SK-N-SH (cell line): ENCODE measurements at regions not wholly inside any gene's neighbourhood (a gene's known extent, or its start where the extent isn't known, plus 50 kb on each side); places are given as distances from the start of the nearest gene placed in this dataset.

ENCODE experiments used
- CTCF ChIA-PET: fragments of 300-600, 350-600 bp; formaldehyde crosslinking; extraction: SDS; loops from one replicate; lab custom pipeline; 2021; lab: Yijun Ruan, JAX
- POLR2A ChIA-PET: fragments of 350-600 bp; sonication (Branson Sonifier 250); formaldehyde crosslinking; extraction: SDS; loops from one replicate; lab custom pipeline; 2020; ENCODE audit warnings: antibody characterized with exemption, inconsistent platforms; lab: Yijun Ruan, JAX
- DNase-seq: peaks from one replicate; pipeline ENCODE4 v3.0.0; 2012
- H2AFZ ChIP-seq: fragments of 200-600 bp; sonication (generic); 2 replicates; pipeline ENCODE4 v1.8.1; 2016; ENCODE audit warnings: antibody characterized with exemption, mild to moderate bottlenecking, low read depth
- H3F3A ChIP-seq: fragments of 200-600 bp; sonication (generic); replicated peaks from 2 replicates; pipeline ENCODE3; 2016; ENCODE audit warnings: antibody characterized with exemption, mild to moderate bottlenecking; ENCODE audit not compliant: insufficient read depth
- H3K27ac ChIP-seq, 2 experiments: fragments of 200-500 bp in 1 of 2; fragments of 200-600 bp in 1 of 2; sonication (Bioruptor generic) in 1 of 2; sonication (generic), shearing (Covaris generic) in 1 of 2; 2 replicates each; pipeline versions ENCODE4 v1.5.1 to v1.6.1; 2014 to 2016; ENCODE audit warnings: low read depth in 2 of 2, inconsistent platforms in 1 of 2, low read length in 1 of 2, mild to moderate bottlenecking in 1 of 2, mixed read lengths in 1 of 2
- H3K27me3 ChIP-seq: fragments of 200-600 bp; sonication (generic), shearing (Covaris generic); 2 replicates; pipeline ENCODE4 v1.6.1; 2016; ENCODE audit warnings: mixed run types; ENCODE audit not compliant: insufficient read depth
- H3K36me3 ChIP-seq, 2 experiments: fragments of 200-500 bp in 1 of 2; fragments of 200-600 bp in 1 of 2; sonication (Bioruptor generic) in 1 of 2; sonication (generic) in 1 of 2; replicated peaks in 1 of 2; 2 replicates each; pipeline versions ENCODE3 to v1.5.1; 2014 to 2016; ENCODE audit warnings: low read length in 1 of 2, mild to moderate bottlenecking in 1 of 2; ENCODE audit not compliant: insufficient read depth in 2 of 2, control insufficient read depth in 1 of 2
- H3K4me1 ChIP-seq, 2 experiments: fragments of 200-500 bp in 1 of 2; fragments of 200-600 bp in 1 of 2; sonication (Bioruptor generic) in 1 of 2; sonication (generic), shearing (Covaris generic) in 1 of 2; 2 replicates each; pipeline versions ENCODE4 v1.5.1 to v1.6.1; 2014 to 2016; ENCODE audit warnings: low read depth in 1 of 2, low read length in 1 of 2, mixed run types in 1 of 2; ENCODE audit not compliant: insufficient read depth in 2 of 2, control insufficient read depth in 1 of 2
- H3K4me2 ChIP-seq: fragments of 200-600 bp; sonication (generic), shearing (Covaris generic); 2 replicates; pipeline ENCODE4 v1.6.1; 2017; ENCODE audit warnings: mixed run types
- H3K4me3 ChIP-seq, 2 experiments: fragments of 200-500 bp in 1 of 2; fragments of 200-600 bp in 1 of 2; sonication (Bioruptor generic) in 1 of 2; sonication (generic), shearing (Covaris generic) in 1 of 2; 2 replicates each; pipeline versions ENCODE4 v1.5.1 to v1.8.1; 2014 to 2016; ENCODE audit warnings: low read depth in 2 of 2, inconsistent platforms in 1 of 2, low read length in 1 of 2, mild to moderate bottlenecking in 1 of 2, mixed read lengths in 1 of 2, moderate library complexity in 1 of 2
- H3K79me2 ChIP-seq: fragments of 200-600 bp; sonication (generic); 2 replicates; pipeline ENCODE4 v1.8.1; 2017; ENCODE audit warnings: mild to moderate bottlenecking; ENCODE audit not compliant: insufficient read depth
- H3K9ac ChIP-seq: fragments of 200-600 bp; sonication (generic); 2 replicates; pipeline ENCODE4 v1.6.1; 2017; ENCODE audit warnings: mixed run types
- H3K9me2 ChIP-seq: fragments of 200-600 bp; sonication (generic); 2 replicates; pipeline ENCODE4 v1.6.1; 2017; ENCODE audit warnings: mixed run types
- H3K9me3 ChIP-seq: fragments of 200-600 bp; sonication (generic); 2 replicates; pipeline ENCODE4 v1.6.1; 2017; ENCODE audit warnings: mixed run types, mild to moderate bottlenecking, moderate library complexity
- H4K20me1 ChIP-seq: fragments of 200-600 bp; sonication (generic); 2 replicates; pipeline ENCODE4 v1.6.1; 2017; ENCODE audit warnings: mild to moderate bottlenecking, mixed run types; ENCODE audit not compliant: insufficient read depth
- CHD2 ChIP-seq: fragments of 150-350 bp; IDR thresholded peaks from 2 replicates; pipeline ENCODE4 v1.6.1; 2018; ENCODE audit warnings: low read length; ENCODE audit not compliant: partially characterized antibody
- ELF1 ChIP-seq: IDR thresholded peaks from 2 replicates; pipeline ENCODE4 v1.4.0; 2012
- FOSL2 ChIP-seq: IDR thresholded peaks from 2 replicates; pipeline ENCODE4 v1.4.0; 2012; ENCODE audit warnings: low read depth, mild to moderate bottlenecking, moderate library complexity, borderline replicate concordance
- JUND ChIP-seq: IDR thresholded peaks from 2 replicates; pipeline ENCODE4 v1.4.0; 2012
- MEF2A ChIP-seq: IDR thresholded peaks from 2 replicates; pipeline ENCODE4 v1.4.0; 2012; ENCODE audit warnings: low read depth, borderline replicate concordance
- POLR2AphosphoS5 ChIP-seq: IDR thresholded peaks from 2 replicates; pipeline ENCODE4 v1.6.1; 2012; ENCODE audit warnings: low read depth, low read length
- RXRA ChIP-seq: IDR thresholded peaks from 2 replicates; pipeline ENCODE4 v1.4.0; 2012; ENCODE audit warnings: low read depth, mild to moderate bottlenecking, borderline replicate concordance
- SMC3 ChIP-seq: IDR thresholded peaks from 2 replicates; pipeline ENCODE4 v1.6.1; 2012; ENCODE audit warnings: low read depth, low read length, improper control_type of control experiment
- TCF12 ChIP-seq: IDR thresholded peaks from 2 replicates; pipeline ENCODE4 v1.4.0; 2012
- TEAD4 ChIP-seq: IDR thresholded peaks from 2 replicates; pipeline ENCODE4 v1.4.0; 2012; ENCODE audit warnings: mild to moderate bottlenecking, borderline replicate concordance; ENCODE audit not compliant: insufficient read depth
- WGBS: methylation state at CpG from one replicate; pipeline ENCODE4 v1.1.6; 2017; ENCODE audit warnings: low lambda C conversion rate; 5-methylcytosine and 5-hydroxymethylcytosine counted together
- TF ChIP-seq, protein P1 (sequence below): IDR thresholded peaks from 2 replicates; pipeline ENCODE4 v1.4.0; 2012; ENCODE audit warnings: low read depth, borderline replicate concordance
- TF ChIP-seq, protein P2 (sequence below): IDR thresholded peaks from 2 replicates; pipeline ENCODE4 v1.6.1; 2012; ENCODE audit warnings: mild to moderate bottlenecking, low read depth, low read length, moderate library complexity
- TF ChIP-seq, protein P3 (sequence below): fragments of 150-350 bp; IDR thresholded peaks from 2 replicates; pipeline ENCODE4 v1.6.1; 2017; ENCODE audit warnings: antibody characterized with exemption, low read length, low read depth, borderline replicate concordance

DNA sequence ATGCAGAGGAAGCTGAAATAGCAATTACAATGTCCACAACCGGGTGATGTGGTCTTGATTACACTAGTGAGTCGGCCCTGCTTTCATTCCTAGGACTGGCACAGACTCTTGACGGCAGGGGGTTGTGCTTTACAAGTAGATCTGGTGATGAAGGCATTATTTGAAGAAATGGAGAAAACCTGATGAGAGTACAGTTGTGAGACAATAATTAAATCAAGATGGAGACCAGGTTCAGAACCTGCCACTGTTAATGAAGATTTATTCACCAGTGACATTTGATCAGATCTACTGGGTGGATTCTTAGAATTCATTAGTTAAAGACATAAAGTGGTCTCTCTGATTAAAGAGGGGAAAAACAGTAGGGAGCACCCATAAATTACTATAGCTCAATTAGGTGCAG, 747.2 kb downstream of the STPG2 start (continued):
- no peak for TF ChIP-seq TEAD4
- TF ChIP-seq, protein P1, sequence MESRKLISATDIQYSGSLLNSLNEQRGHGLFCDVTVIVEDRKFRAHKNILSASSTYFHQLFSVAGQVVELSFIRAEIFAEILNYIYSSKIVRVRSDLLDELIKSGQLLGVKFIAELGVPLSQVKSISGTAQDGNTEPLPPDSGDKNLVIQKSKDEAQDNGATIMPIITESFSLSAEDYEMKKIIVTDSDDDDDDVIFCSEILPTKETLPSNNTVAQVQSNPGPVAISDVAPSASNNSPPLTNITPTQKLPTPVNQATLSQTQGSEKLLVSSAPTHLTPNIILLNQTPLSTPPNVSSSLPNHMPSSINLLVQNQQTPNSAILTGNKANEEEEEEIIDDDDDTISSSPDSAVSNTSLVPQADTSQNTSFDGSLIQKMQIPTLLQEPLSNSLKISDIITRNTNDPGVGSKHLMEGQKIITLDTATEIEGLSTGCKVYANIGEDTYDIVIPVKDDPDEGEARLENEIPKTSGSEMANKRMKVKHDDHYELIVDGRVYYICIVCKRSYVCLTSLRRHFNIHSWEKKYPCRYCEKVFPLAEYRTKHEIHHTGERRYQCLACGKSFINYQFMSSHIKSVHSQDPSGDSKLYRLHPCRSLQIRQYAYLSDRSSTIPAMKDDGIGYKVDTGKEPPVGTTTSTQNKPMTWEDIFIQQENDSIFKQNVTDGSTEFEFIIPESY = no peak

DNA sequence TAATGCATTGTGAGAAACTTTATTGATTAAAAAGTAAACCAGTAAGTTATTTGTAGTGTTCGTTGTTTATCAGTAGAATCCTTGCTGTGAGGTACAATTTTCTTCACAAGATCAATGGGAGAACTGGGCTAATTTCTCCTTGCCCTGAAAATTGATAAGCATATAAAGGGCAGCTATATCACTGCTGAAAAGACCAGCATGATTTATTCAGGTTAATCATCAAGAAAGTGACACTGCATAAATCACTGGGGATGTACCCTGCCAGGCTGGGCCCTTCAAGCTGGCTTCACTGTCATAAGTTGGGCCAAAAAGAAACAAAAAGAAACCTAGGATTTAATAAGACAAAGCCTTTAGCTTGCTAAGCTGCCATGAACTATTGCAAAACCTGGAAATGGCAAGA, 746.7 kb downstream of the STPG2 start:
- Histone ChIP-seq H3K27me3 (no peaks in the 10 kb centered on the region), H3K27ac (no peak overlapping the region), H3K4me1 (peaks cover 0 to 2% of the 10 kb centered on the region in 2 experiments; a peak in 1 of 4 replicates), H3K9me3 (no peaks in the 10 kb centered on the region), H2AFZ (no peak overlapping the region), H4K20me1 (no peaks in the 10 kb centered on the region), H3K4me3 (no peak overlapping the region), H3K79me2 (no peaks in the 10 kb centered on the region), H3K4me2 (no peak overlapping the region), H3K9me2 (no peaks in the 10 kb centered on the region), H3K36me3 (no peaks in the 10 kb centered on the region), H3K9ac (no peak overlapping the region), H3F3A (peaks cover 12% of the 10 kb centered on the region)
- no peak for DNase-seq
- ChIA-PET POLR2A (no interaction called here), CTCF (interaction anchor here (1.9 kb wide), 1 partner anchor 15 kb away, joined by 4 read pairs; no protein-coding TSS in a partner anchor)
- TF ChIP-seq FOSL2 (no peak), SMC3 (no peak), TCF12 (no peak), JUND (no peak), CHD2 (no peak), RXRA (no peak), MEF2A (no peak), ELF1 (no peak), POLR2AphosphoS5 (no peak)
- TF ChIP-seq, protein P2, sequence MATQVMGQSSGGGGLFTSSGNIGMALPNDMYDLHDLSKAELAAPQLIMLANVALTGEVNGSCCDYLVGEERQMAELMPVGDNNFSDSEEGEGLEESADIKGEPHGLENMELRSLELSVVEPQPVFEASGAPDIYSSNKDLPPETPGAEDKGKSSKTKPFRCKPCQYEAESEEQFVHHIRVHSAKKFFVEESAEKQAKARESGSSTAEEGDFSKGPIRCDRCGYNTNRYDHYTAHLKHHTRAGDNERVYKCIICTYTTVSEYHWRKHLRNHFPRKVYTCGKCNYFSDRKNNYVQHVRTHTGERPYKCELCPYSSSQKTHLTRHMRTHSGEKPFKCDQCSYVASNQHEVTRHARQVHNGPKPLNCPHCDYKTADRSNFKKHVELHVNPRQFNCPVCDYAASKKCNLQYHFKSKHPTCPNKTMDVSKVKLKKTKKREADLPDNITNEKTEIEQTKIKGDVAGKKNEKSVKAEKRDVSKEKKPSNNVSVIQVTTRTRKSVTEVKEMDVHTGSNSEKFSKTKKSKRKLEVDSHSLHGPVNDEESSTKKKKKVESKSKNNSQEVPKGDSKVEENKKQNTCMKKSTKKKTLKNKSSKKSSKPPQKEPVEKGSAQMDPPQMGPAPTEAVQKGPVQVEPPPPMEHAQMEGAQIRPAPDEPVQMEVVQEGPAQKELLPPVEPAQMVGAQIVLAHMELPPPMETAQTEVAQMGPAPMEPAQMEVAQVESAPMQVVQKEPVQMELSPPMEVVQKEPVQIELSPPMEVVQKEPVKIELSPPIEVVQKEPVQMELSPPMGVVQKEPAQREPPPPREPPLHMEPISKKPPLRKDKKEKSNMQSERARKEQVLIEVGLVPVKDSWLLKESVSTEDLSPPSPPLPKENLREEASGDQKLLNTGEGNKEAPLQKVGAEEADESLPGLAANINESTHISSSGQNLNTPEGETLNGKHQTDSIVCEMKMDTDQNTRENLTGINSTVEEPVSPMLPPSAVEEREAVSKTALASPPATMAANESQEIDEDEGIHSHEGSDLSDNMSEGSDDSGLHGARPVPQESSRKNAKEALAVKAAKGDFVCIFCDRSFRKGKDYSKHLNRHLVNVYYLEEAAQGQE = no peak
- TF ChIP-seq, protein P3, sequence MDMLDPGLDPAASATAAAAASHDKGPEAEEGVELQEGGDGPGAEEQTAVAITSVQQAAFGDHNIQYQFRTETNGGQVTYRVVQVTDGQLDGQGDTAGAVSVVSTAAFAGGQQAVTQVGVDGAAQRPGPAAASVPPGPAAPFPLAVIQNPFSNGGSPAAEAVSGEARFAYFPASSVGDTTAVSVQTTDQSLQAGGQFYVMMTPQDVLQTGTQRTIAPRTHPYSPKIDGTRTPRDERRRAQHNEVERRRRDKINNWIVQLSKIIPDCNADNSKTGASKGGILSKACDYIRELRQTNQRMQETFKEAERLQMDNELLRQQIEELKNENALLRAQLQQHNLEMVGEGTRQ = no peak
- WGBS = 71% methylated on average over 1 of the region's 1 CpG
